ENCODE measurements at regions not wholly inside any gene's neighbourhood (a gene's known extent, or its start where the extent isn't known, plus 50 kb on each side); places are given as distances from the start of the nearest gene placed in this dataset.

- TF ChIP-seq EZH2phosphoT487 (IDR thresholded peaks at IDR 0.05; ENCODE audit: low read depth) (no peak), CTCF (IDR thresholded peaks at IDR 0.05; ENCODE audit: low read depth, low read length) (no peak)
Measured at GRCh38 chr5:8473016-8473415, 604.1 kb downstream of the MTRR start.
